Stimulated activated CD4-positive, alpha-beta T cell treated with anti-CD3 and anti-CD28 coated beads, Interleukin-12 subunit alpha, Interleukin-12 subunit beta, amount 100 ng/mL, for 48 hours (primary cell): ENCODE measurements at regions not wholly inside any gene's neighbourhood (a gene's known extent, or its start where the extent isn't known, plus 50 kb on each side); places are given as distances from the start of the nearest gene placed in this dataset.
"Not testable (repeated sequence)": the region's sequence is repeated elsewhere in the genome, so short reads cannot be mapped to it uniquely, and the experiment has no call there.

ENCODE experiments used
- DNase-seq, 3 donors: peaks; one replicate each; pipeline ENCODE4 v3.0.0-alpha.2; 2020; ENCODE audit warnings: low read depth in 2 of 3, low spot score in 1 of 3

- DNase-seq, result not testable (repeated sequence)
Observed at GRCh38 chr9:2391509-2392132, 230.0 kb upstream of the VLDLR start.

- DNase-seq, result not testable (repeated sequence)
Observed at GRCh38 chr9:2394087-2394741, 227.4 kb upstream of the VLDLR start.

- no peak for DNase-seq
Observed at GRCh38 chr9:2395814-2396612, 225.6 kb upstream of the VLDLR start.

GRCh38 chr9:2396622-2397285 is 224.8 kb upstream of the VLDLR start:
- no peak for DNase-seq

DNA sequence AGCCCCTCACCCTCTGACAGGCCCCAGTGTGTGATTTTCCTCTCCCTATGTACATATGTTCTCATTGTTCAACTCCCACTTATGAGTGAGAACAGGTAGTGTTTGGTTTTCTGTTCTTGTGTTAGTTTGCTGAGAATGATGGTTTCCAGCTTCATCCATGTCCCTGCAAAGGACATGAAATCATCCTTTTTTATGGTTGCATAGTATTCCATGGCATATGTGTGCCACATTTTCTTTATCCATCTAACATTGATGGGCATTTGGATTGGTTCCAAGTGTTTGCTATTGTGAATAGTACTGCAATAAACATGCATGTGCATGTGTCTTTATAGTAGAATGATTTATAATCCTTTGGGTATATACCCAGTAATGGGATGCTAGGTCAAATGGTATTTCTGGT is 223.7 kb upstream of the VLDLR start:
- DNase-seq, result not testable (repeated sequence)

DNA sequence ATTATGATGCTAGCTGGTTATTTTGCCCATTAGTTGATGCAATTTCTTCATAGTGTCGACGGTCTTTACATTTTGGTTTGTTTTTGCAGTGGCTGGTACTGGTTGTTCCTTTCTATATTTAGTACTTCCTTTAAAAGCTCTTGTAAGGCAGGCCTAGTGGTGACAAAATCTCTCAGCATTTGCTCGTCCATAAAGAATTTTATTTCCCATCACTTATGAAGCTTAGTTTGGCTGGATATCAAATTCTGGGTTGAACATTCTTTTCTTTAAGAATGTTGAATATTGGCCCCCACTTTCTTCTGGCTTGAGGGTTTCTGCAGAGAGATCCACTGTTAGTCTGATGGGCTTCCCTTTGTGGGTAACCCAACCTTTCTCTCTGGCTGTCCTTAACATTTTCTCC is 219.8 kb upstream of the VLDLR start:
- DNase-seq, result not testable (repeated sequence)

DNA sequence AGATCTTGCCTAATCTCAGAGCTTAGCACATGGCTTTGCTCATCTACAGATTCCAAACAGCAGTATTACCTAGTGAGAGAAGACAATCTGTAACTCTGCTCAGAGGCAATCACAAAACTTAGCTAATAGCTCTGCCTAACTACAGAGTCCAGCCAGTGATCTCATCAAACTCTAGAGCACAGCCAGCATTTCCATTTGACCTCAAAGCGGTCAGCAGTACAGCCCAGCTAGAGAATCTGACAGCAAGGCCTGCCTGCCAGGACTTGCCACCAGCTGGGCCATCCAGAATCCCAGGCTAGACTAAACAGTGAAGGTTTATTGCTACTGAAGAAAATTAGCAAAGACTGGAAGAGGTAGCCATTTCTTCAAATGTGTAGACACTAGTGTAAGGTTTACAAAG is 217.9 kb upstream of the VLDLR start:
- no peak for DNase-seq

DNA sequence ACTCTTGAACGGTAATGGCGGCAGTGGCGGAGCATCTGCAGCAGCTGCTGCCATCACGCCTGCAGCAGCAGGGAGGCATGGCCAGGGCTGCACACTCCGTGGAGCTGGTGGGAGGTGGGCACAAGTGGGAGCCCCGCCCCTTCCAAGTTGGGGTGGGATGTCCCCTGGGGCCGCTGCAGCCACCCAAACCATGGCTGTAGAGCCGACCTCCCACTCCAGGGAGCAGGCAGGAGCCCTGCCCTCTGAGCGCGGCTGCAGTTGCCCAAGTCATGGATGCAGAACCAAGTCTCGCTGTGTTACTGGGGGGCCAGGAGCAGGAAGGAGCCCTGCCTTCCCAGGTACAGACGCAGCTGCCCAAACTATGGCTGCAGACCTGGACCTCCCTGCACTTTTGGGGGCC is 215.3 kb upstream of the VLDLR start:
- no peak for DNase-seq

DNA sequence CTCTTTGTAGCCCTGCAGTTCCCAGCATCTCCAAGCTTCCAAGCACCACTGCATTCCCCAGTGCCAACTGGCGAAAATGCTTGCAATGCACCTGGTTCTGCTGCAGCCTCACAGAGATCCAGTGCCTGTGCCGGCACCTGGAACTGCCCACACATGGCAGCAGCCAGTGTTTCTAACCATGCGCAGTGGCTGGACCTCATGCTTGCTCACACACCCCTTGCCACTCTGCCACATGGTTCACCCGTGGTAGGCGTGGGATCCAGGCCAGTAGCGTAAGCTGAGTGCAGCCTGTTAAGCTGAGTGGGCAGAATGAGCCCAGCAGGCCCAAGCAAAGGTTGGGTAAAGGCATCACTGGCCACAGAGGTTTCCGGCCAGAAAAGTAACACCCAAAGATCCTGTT is 214.1 kb upstream of the VLDLR start:
- DNase-seq, result no peak

- DNase-seq, result no peak
Observed at GRCh38 chr9:2411459-2412215, 209.9 kb upstream of the VLDLR start.

GRCh38 chr9:2413160-2413805 is 208.3 kb upstream of the VLDLR start:
- DNase-seq, result no peak

GRCh38 chr9:2414465-2414864 is 207.1 kb upstream of the VLDLR start:
- no peak for DNase-seq

- no peak for DNase-seq
Observed at GRCh38 chr9:2415326-2415725, 206.3 kb upstream of the VLDLR start.

GRCh38 chr9:2417730-2418129 is 203.9 kb upstream of the VLDLR start:
- DNase-seq, result no peak

DNA sequence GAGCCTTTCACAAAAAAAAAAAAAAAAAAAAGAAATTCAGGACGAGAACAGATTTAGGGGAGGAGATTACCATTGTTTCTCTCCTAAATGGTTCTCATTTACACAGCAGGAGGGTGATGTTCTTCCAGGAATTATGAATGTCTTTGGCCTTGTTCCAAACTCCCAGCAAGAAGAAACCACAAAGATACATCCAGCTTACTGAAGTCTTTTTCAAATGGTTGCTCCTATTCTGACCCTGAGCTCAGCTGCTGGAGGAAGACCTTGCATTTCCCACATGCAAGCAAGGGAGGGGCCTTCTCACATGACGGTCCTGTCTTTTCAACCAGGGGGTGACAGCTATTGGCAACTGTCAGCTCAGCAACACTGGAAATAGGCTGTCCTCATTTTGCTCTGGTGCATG is 203.0 kb upstream of the VLDLR start:
- no peak for DNase-seq

DNA sequence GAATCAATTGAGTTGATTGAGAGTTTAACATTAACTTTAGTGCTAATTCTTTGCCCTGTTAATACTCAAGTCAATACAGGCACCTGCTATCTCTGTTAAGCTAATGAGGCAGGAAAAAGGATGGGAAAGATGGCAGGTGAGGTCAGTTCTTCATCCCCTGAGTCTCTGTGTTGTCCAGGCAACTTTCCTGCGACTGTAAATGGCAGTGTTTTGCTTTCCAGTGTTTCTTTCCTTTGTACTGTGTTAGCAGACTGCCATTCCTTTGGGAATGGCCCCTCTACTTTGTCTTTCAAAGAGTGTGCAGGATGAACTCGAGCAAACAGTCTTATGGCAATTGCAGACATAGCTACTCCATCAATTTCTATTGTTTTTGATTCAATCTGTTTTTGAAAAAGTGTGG is 202.2 kb upstream of the VLDLR start:
- DNase-seq, result no peak

DNA sequence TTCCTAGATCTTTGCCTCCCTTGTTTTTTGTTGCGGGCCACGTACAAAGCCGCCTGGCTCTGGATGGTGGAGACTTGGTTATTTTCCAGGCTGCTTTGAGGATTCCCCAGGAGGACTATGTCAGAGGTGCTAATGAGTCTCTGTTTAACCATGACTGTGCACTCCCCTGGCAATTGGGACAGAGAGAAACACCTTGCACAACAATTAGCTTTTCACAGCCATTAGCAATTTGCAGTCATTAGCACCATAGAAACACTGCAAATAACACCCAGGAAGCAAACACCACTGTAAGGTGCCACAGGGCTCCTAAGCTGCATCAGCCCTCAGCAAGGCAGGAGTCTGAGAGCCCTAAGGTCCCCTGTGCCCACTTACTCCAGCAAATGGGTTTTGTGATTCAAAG is 201.0 kb upstream of the VLDLR start:
- no peak for DNase-seq

GRCh38 chr9:2424619-2425033 is 197.0 kb upstream of the VLDLR start:
- no peak for DNase-seq

DNA sequence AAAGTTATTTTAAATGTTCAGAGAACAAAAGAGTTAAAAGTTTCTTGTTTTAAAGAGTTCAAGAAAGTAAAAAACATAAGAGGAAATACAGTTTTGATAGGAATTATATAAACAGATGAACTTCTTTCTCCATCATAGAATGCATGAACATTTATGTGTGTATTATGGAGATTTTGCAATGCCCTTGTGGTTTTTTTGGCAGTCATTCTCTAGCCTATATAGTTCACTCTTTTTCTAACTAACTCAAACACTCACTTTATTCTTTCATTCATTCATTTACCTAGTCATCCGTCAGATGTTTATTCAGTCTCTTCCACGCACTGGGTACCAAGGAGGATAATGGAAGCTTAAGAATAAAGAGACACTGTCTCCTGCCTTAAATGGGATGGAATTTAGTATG is 195.9 kb upstream of the VLDLR start:
- DNase-seq, result no peak

DNA sequence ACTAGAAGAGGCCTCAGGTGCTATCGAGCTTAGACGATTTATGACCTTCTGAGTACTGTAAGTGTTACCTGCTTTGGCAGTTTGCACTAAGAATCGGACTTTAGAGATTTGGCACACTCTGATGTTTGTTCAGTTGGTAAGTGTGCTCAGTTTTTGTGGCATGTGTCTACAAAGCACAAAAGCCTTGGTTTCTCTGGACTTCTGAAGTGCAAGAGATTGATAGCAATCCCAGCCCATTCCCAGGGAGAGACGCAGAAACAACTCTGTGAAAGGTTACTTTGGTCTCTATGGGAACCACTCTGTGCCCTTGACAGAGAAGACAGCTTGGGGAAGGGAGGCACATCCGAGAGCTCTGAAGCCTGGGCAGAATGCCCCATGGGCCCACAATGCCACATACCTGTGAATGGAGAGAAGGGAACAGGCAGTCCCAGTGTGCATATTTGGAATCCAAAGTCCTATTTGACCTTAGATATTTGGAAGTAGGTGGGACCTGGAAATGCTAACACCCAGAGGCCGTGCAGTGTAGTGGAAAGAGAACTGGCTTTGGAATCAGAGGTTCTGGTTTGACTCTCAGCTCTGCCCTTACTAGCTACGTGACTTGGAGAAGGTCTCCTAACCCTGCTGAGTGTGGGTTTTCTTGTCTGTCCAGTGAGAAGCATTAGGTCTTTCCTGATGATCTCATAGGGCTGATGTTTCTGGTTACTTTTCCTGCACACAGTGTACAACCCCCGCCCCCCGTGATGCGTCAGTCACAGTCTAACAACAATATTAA is 194.3 kb upstream of the VLDLR start:
- DNase-seq, result no peak
